NCI-H748 (cell line): ENCODE measurements at regions not wholly inside any gene's neighbourhood (a gene's known extent, or its start where the extent isn't known, plus 50 kb on each side); places are given as distances from the start of the nearest gene placed in this dataset.
"Not testable (repeated sequence)": the region's sequence is repeated elsewhere in the genome, so short reads cannot be mapped to it uniquely, and the experiment has no call there.

ENCODE experiments used
- DNase-seq: peaks from one replicate; lab custom pipeline; 2025; ENCODE audit not compliant: unreplicated experiment; lab: John Stamatoyannopoulos, UW

- DNase-seq, result not testable (repeated sequence)
Observed at GRCh38 chr12:8282181-8282580, 54.8 kb upstream of the FAM90A1 start.

DNA sequence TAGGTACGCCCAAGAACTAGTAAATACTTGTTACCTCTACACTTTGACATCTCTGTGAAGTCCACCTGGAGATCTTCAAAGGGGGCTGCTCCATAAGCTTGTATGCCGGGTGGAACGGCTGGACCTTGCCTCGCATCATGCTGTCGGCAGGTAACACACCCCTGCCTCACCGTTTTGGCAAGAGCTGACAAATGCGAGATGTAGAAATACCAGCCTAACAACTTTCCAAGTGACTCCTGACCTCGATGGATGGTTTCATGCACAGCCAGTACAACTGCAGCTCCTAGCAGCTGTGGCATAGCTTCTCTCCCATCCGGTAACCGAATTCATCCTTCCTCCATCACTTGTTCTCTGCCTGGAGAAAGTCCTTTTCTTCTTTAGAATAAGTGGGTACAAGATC lies 58.3 kb upstream of the FAM90A1 start:
- DNase-seq, result not testable (repeated sequence)

DNA sequence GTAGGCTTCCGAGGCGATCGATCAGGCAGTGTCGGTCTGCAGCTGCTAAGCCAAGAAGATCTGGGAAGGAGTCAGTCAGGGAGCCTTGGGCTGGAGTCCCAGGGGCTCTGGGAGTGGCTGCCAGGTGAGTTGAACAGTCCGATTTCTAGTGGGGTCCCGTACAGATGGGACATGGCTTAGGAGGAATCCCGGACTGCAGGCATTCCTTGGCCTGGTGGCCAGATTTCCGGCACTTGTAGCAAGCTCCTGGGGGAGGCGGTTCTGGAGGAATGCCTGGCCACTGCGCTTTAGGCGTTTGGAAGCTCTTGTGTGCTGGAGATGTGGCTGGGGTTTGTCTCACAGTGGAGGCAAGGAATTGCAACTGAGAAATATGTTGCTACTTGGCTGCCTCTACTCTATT lies 64.3 kb upstream of the FAM90A1 start:
- DNase-seq, result not testable (repeated sequence)

GRCh38 chr12:8294662-8295061 lies 67.2 kb upstream of the FAM90A1 start:
- not testable (repeated sequence) for DNase-seq

- DNase-seq, result not testable (repeated sequence)
Observed at GRCh38 chr12:8308611-8309010, 81.2 kb upstream of the FAM90A1 start.

DNA sequence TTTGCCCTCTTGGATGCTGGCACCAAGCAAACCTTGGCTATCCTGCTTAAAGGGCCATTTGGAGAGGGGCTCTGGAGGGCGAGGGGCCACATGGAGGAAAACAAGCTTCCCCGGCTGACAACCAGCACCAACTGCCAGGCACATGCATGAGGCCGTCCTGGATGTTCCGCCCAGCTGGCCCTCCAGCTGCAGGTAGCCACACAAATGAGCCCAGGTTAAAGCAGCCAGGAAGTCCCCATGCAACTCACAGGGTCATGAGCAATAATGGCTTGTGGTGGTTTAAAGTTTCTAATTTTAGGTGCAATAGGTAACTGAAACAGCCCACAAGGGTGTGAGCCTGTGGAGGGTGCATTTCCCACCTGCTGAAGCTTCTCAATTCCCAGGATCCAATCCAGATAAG lies 88.6 kb upstream of the FAM90A1 start:
- DNase-seq, result not testable (repeated sequence)

DNA sequence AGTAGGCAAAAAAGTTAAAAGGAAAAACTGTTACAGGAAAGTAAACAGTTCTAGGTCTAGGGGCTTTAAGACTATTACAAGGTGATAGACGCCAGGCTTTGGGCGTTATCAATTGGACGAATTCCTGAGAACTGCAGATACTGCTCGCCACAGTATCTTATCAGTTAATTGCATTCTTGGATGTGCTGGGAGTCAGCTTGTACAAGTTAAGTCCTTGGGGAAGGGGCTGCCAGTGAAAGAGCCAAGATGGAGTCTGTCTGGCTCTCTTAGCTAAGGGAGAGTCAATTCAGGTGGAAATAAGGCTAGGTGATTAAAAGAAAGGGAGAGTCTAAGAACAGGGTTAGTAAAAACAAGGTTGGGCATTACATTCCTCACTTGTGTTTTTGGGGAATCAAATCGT lies 90.3 kb upstream of the FAM90A1 start:
- DNase-seq, result not testable (repeated sequence)

- DNase-seq, result not testable (repeated sequence)
Observed at GRCh38 chr12:8320251-8320730, 92.9 kb upstream of the FAM90A1 start.

- DNase-seq, result not testable (repeated sequence)
Observed at GRCh38 chr12:8320791-8321370, 93.5 kb upstream of the FAM90A1 start.

DNA sequence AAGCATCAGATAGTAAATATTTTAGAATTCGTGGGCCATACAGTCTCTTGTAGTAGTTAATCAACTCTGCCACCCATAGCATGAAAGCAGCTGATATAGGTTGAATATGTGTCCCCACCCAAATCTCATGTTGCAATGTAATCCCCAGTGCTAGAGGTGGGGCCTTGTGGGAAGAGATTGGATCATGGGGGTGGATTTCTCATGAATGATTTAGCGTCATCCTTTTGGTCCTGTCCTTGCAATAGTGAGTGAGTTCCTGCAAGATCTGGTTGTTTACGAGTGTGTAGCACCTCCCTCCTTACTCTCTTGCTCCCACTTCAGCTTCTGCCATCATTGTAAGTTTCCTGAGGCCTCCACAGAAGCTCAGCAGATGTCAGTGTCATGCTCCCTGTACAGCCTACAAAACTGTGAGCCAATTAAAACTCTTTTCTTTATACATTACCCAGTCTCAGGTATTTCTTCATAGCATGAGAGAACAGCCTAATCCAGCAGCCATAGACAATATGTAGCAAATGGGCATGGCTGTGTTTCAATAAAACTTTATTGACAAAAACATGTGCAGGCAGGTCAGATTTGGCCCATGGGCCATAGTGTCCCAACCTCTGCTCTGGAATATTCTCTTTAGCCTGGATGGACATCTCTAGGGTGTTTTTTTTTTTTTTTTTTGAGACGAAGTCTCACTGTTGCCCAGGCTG lies 97.9 kb upstream of the FAM90A1 start:
- not testable (repeated sequence) for DNase-seq

- DNase-seq, result not testable (repeated sequence)
Observed at GRCh38 chr12:8328835-8329234, 101.4 kb upstream of the FAM90A1 start.

- DNase-seq, result not testable (repeated sequence)
Observed at GRCh38 chr12:8332373-8332772, 105.0 kb upstream of the FAM90A1 start.

DNA sequence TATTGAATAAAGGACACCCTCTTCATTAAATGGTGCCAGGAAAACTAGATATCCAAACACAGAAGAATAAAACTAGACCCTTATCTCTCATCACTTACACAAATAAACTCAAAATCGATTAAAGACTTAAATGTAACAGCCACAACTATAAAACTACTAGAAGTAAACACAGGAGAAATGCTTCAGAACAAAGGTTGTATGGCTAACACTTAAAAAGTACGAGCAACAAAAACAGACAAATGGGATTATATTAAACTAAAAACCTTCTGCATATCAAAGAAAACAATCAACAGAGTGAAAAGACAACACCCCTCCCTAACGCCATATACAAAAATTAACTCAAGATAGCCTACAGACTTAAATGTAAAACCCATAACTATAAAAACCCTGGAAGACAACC lies 104.7 kb upstream of the CLEC6A start:
- DNase-seq, result not testable (repeated sequence)

- not testable (repeated sequence) for DNase-seq
Observed at GRCh38 chr12:8354741-8355140, 101.0 kb upstream of the CLEC6A start.

DNA sequence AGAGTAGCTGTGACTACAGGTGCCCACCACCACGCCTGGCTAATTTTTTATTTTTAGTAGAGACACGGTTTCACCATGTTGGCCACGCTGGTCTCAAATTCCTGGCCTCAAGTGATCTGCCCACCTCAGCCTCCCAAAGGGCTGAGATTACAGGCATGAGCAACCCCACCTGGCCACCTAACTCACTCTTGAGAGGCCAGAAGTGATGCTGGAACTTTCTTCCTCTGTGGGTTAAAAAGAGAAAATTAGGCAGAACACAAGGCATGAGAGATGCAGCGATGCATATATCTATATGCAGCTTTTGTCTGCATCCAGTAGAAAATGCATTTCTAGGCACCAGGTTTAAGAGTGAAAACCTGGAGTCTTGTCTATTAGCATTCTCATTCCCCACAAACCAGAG lies 100.2 kb upstream of the CLEC6A start:
- DNase-seq, result not testable (repeated sequence)

DNA sequence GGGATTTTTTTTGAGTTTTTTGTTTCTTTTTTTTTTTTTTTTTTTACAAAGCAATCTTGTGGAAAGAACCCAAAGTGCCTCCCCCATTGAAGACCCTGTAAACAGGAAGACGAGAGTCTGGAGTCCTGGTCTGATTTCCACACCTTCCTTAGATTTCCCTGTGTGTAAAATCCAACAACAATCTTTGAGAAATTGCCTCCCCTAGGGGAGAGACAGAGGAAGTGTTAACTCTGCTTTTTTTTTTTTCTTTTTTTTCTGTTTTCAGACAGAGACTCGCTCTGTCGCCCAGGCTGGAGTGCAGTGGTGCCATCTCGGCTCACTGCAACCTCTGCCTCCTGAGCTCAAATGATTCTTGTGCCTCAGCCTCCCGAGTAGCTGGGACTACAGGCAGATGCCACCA lies 82.0 kb upstream of the CLEC6A start:
- not testable (repeated sequence) for DNase-seq

DNA sequence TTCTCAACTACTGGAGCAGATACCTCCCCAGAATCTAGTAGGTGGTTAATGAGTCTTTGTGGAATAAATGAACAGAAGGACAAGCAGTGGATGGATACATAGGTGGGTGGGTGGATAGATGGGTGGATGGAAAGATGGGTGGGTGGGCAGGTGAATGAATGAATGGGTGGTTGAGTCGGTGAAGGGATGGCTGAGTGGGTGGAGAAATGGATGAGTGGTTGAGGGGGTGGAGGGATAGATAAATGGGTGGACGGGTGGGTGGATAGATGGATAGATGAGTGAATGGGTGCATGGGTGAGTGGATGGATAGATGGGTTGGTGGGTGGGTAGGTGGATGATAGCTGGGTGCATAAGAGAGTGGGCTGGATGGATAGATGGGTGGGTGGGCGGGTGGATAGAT lies 80.6 kb upstream of the CLEC6A start:
- DNase-seq, result not testable (repeated sequence)

DNA sequence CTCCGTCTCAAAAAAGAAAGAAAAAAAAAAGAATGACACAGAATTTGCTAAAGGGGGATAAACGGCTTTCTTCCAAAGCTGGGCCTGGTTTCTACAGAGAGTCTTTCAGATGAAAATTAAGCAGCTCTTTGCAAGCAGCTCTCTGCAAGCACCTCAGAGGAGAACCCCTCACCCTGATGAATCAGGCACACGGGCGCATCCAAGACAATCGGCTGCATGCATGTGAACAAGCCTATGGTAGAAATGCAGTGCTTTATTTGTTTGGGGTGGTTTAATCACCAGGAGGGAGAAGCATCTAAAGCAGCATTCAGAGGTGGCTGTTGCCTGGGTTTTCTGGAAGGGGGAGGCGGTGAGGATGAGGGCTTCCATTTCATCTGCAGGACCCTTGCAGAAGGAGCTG lies 78.0 kb upstream of the CLEC6A start:
- not testable (repeated sequence) for DNase-seq

GRCh38 chr12:8382556-8382955 lies 73.2 kb upstream of the CLEC6A start:
- not testable (repeated sequence) for DNase-seq

DNA sequence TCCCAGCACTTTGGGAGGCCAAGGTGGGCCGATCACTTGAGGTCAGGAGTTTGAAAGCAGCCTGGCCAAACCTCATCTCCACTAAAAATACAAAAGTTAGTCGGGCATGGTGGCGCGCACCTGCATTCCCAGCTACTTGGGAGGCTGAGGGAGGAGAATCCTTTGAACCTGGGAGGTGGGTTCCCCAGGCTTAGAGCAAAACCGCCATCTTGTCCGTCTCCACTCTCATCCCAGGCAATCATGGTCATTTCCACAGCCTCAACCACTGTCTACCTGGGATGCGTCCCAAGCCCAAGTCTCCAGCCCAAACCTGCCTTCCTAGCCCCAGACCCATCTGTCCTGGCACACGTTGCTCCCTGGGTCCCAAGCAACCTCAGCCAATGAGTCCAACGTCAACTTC lies 71.1 kb upstream of the CLEC6A start:
- DNase-seq, result not testable (repeated sequence)

- not testable (repeated sequence) for DNase-seq
Observed at GRCh38 chr12:8385431-8385830, 70.3 kb upstream of the CLEC6A start.

- DNase-seq, result not testable (repeated sequence)
Observed at GRCh38 chr12:8386661-8387060, 69.1 kb upstream of the CLEC6A start.
